Mesendoderm (in vitro differentiated cells): ENCODE measurements at regions not wholly inside any gene's neighbourhood (a gene's known extent, or its start where the extent isn't known, plus 50 kb on each side); places are given as distances from the start of the nearest gene placed in this dataset.

Experiments
- DNase-seq: peaks from one replicate; pipeline ENCODE4 v3.0.0; 2013
- H2AK5ac ChIP-seq: 2 replicates; pipeline ENCODE4 v1.6.1; 2013; ENCODE audit warnings: low read length, inconsistent platforms
- H2BK120ac ChIP-seq: 2 replicates; pipeline ENCODE4 v1.6.1; 2013; ENCODE audit warnings: low read depth, mild to moderate bottlenecking, low read length, moderate library complexity, mixed read lengths
- H2BK15ac ChIP-seq: replicated peaks from 2 replicates; pipeline ENCODE4 v1.6.1; 2013; ENCODE audit warnings: low read depth, mild to moderate bottlenecking, moderate library complexity
- H2BK5ac ChIP-seq: 2 replicates; pipeline ENCODE4 v1.6.1; 2013; ENCODE audit warnings: low read length, inconsistent platforms
- H3K18ac ChIP-seq: 2 replicates; pipeline ENCODE4 v1.6.1; 2013; ENCODE audit warnings: mild to moderate bottlenecking, low read length, mixed read lengths
- H3K23ac ChIP-seq: one replicate; pipeline ENCODE4 v1.6.1; 2013; ENCODE audit warnings: low read length
- H3K27ac ChIP-seq: 2 replicates; pipeline ENCODE4 v1.5.1; 2013; ENCODE audit warnings: low read depth, mild to moderate bottlenecking, inconsistent platforms, low read length, moderate library complexity
- H3K27me3 ChIP-seq: 2 replicates; pipeline ENCODE4 v1.6.1; 2013; ENCODE audit warnings: low read length, control low read depth, mild to moderate bottlenecking, inconsistent platforms; ENCODE audit not compliant: insufficient read depth, poor library complexity
- H3K36me3 ChIP-seq: 2 replicates; pipeline ENCODE4 v1.6.1; 2013; ENCODE audit warnings: low read length, inconsistent platforms; ENCODE audit not compliant: control insufficient read depth, insufficient read depth
- H3K4ac ChIP-seq: one replicate; pipeline ENCODE4 v1.6.1; 2013; ENCODE audit warnings: low read depth, mild to moderate bottlenecking, low read length, moderate library complexity
- H3K4me1 ChIP-seq: 2 replicates; pipeline ENCODE4 v1.6.1; 2013; ENCODE audit warnings: low read depth, low read length, inconsistent platforms; ENCODE audit not compliant: control insufficient read depth
- H3K4me2 ChIP-seq: 2 replicates; pipeline ENCODE4 v1.6.1; 2013; ENCODE audit warnings: low read length
- H3K4me3 ChIP-seq: 2 replicates; pipeline ENCODE4 v1.5.1; 2013; ENCODE audit warnings: mild to moderate bottlenecking, low read length
- H3K56ac ChIP-seq: one replicate; pipeline ENCODE4 v1.6.1; 2013; ENCODE audit warnings: low read length
- H3K79me1 ChIP-seq: 2 replicates; pipeline ENCODE4 v1.6.1; 2013; ENCODE audit warnings: low read length, inconsistent platforms
- H3K79me2 ChIP-seq: 2 replicates; pipeline ENCODE4 v1.6.1; 2013; ENCODE audit warnings: mild to moderate bottlenecking, low read length; ENCODE audit not compliant: control insufficient read depth, insufficient read depth
- H3K9ac ChIP-seq: 2 replicates; pipeline ENCODE4 v1.6.1; 2013; ENCODE audit warnings: low read length, inconsistent platforms
- H4K5ac ChIP-seq: one replicate; pipeline ENCODE4 v1.6.1; 2013; ENCODE audit warnings: low read length
- H4K8ac ChIP-seq: one replicate; pipeline ENCODE4 v1.6.1; 2013; ENCODE audit warnings: low read depth, mild to moderate bottlenecking, control low read depth, low read length, moderate library complexity
- WGBS: extraction: QIAGEN DNeasy Blood & Tissue Kit; methylation state at CpG from one replicate; pipeline ENCODE4 v1.1.7; 2013; ENCODE audit warnings: low lambda C conversion rate, missing lambda C conversion rate; ENCODE audit not compliant: insufficient coverage; ENCODE audit errors: extremely low coverage; 5-methylcytosine and 5-hydroxymethylcytosine counted together

DNA sequence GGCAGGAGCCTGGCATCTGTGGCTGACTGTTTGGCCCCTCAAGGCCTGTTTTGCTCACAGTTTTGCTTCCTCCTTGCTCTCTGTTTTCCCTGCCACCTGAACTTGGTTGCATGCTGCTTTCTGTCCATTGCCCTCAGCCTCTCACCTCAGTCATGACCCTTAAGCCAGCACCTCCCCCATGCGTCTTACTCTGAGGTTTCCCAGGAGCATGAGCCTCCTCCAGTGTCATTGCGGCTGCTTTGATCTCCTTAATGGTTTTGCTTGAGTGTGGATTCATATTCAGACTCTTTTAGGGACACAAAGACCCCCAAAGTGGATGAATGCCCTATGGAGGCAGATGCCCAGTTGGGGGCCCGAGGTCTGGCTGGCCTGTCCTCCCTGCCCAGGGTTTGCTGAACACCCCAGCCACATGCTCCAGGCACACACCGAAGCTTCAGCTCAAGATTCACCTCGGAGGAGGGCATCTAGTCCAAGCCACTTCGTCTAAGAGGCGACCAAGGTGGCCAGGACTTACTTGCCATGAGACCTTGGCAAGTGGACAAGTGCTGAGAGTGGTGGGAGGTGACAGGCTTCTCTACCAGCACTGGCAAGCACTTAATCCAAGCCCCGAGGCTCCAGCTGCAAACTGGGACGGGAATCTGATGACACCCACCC lies 95.4 kb upstream of the DIO3 start:
- Histone ChIP-seq H4K5ac (no peak overlapping the region), H3K79me1 (no peaks in the 10 kb centered on the region), H3K56ac (no peak overlapping the region), H2BK15ac (no peak overlapping the region), H3K27ac (no peak overlapping the region), H3K4me3 (no peak overlapping the region), H3K9ac (no peak overlapping the region), H3K18ac (no peak overlapping the region), H3K4ac (no peak overlapping the region), H3K4me1 (peaks cover 4% of the 10 kb centered on the region), H3K23ac (no peak overlapping the region), H4K8ac (no peak overlapping the region), H3K4me2 (no peak overlapping the region), H3K79me2 (no peaks in the 10 kb centered on the region), H2AK5ac (no peak overlapping the region), H3K27me3 (no peaks in the 10 kb centered on the region), H2BK5ac (no peak overlapping the region), H2BK120ac (no peak overlapping the region), H3K36me3 (no peaks in the 10 kb centered on the region)
- no peak for DNase-seq
- no CpG with 5 or more reads among the region's 9 CpGs for WGBS

DNA sequence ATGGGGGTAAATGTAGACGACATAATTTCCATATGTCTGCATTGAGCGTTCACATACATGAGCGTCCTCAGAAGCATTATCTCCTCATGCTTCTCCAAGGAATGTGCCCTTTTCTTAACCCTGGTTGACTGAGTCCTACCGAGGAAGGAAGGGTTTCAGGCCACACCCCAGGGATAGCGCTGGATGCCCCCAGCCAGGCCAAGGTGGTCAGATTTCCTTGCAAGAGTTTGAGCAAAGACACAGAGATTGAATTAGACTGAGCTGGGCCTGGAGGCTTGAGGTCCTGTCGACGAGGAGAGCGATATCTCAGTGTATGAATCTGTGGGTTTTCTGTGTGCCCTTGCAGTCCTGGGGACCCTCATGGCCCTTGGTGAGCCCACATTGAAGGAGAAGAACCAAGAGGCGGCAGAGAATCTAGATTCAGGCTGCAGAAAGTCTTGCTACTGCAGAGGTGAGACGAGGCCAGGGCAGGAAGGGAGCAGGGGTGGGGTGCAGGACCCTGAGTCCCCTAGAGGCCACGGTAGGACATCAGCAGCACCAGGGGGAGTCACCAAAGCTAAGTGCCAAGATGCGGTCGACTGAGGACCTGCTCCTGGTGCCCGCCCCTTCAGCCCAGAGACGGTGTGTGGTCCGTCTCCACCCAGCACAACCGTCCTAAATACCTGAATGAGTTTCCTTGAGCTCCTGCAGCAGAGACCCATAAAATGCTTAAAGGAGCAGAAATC lies 94.7 kb upstream of the DIO3 start:
- H3K18ac ChIP-seq, result no peak overlapping the region
- H3K79me1 ChIP-seq, result no peaks in the 10 kb centered on the region
- no peak overlapping the region for H2BK5ac ChIP-seq
- H3K4me3 ChIP-seq, result no peak overlapping the region
- no peak overlapping the region for H2BK120ac ChIP-seq
- no peak overlapping the region for H3K4ac ChIP-seq
- no peak overlapping the region for H4K5ac ChIP-seq
- H3K27ac ChIP-seq, result no peak overlapping the region
- DNase-seq, result no peak
- H4K8ac ChIP-seq, result no peak overlapping the region
- H3K27me3 ChIP-seq, result no peaks in the 10 kb centered on the region
- no peak overlapping the region for H3K9ac ChIP-seq
- no peak overlapping the region for H2AK5ac ChIP-seq
- no CpG with 5 or more reads among the region's 17 CpGs for WGBS
- no peaks in the 10 kb centered on the region for H3K36me3 ChIP-seq
- H3K4me2 ChIP-seq, result no peak overlapping the region
- no peak overlapping the region for H2BK15ac ChIP-seq
- H3K79me2 ChIP-seq, result no peaks in the 10 kb centered on the region
- H3K56ac ChIP-seq, result no peak overlapping the region
- no peaks in the 10 kb centered on the region for H3K4me1 ChIP-seq
- H3K23ac ChIP-seq, result no peak overlapping the region

DNA sequence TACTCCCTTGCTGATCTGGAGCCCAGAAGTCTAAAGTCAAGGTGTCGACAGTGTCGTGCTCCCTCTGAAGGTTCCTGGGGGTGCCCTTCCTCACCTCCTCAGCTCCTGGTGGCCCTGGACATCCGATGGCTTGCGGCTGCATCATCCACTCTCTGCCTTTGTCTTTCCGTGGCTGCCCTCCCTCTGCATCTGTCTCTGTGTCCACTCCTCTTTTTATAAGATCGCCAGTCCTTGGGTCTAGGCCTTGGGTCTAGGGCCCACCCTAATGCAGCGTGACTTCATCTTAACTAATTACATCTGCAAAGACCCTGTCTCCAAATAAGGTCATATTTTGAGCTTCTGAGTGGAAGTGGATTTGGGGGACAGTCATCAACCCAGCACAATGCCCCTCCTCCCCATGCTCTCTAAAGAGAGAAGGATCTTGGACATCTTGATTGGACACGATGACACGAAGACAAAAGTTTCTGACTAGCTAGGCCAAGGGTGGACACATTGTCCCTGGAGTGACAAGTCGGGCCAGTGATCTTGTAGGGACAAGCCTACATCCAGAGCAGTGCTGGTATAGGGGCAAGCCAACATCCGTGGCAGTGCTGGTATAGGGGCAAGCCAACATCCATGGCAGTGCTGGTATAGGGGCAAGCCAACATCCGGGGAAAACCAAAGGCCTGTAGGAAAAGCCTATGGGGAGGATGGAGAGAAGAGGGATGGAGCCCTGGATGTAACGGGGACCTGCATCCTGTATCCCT lies 93.9 kb upstream of the DIO3 start:
- H4K8ac ChIP-seq, result no peak overlapping the region
- H2BK15ac ChIP-seq, result no peak overlapping the region
- H3K27me3 ChIP-seq, result no peaks in the 10 kb centered on the region
- H3K4me1 ChIP-seq, result no peaks in the 10 kb centered on the region
- H2AK5ac ChIP-seq, result no peak overlapping the region
- H3K23ac ChIP-seq, result no peak overlapping the region
- H3K4ac ChIP-seq, result no peak overlapping the region
- no peak overlapping the region for H3K27ac ChIP-seq
- H2BK120ac ChIP-seq, result no peak overlapping the region
- H3K18ac ChIP-seq, result no peak overlapping the region
- H3K4me2 ChIP-seq, result no peak overlapping the region
- no peaks in the 10 kb centered on the region for H3K79me1 ChIP-seq
- no peaks in the 10 kb centered on the region for H3K79me2 ChIP-seq
- H3K9ac ChIP-seq, result no peak overlapping the region
- no peak for DNase-seq
- WGBS, result no CpG with 5 or more reads among the region's 13 CpGs
- no peak overlapping the region for H3K4me3 ChIP-seq
- H2BK5ac ChIP-seq, result no peak overlapping the region
- no peak overlapping the region for H4K5ac ChIP-seq
- H3K56ac ChIP-seq, result no peak overlapping the region
- H3K36me3 ChIP-seq, result no peaks in the 10 kb centered on the region

DNA sequence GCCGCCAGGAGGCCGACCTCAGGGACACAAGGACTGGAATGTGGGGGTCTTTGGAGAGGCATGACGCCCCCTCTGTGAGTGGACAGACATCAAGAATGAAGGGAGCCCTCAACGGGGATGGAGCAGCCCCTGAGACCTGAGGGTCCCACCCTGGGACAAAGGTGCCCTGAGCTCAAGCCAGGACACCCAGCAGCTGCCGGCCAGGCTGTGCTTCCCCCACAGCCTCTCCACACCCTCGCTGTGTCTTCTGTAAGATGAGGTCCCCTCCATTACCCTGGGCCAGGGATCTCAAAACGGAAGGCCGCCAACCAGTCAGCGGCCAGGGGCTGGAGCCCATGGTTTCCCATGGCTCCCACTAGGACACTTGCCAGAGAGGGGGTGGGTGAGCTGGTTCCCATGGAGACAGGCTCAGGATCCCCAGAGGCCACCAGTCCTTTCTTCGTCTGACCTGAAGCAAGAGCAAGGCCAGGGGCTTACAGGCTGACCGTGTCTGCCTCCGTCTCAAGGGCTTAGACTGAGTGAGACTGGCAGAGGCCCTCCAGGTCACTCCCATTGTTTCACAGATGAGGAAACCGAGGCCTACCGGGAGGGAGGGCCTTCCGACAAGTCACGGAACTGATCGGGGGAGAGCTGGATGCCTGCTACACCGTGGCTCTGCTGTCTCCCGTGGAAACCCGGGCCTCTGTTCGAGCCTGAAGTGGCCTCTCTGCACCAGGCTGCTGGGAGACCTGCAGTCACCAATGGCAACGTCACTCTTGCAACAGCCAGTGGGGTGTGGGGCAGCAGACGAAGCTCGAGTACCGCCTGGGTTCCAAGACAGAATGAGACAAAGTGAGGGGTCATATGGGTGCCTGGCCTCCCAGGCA lies 91.7 kb upstream of the DIO3 start:
- Histone ChIP-seq H2BK15ac (no peak overlapping the region), H3K79me2 (no peaks in the 10 kb centered on the region), H3K36me3 (no peaks in the 10 kb centered on the region), H3K4me2 (no peak overlapping the region), H3K79me1 (no peaks in the 10 kb centered on the region), H3K27ac (no peak overlapping the region), H3K4me1 (no peaks in the 10 kb centered on the region), H4K8ac (no peak overlapping the region), H3K9ac (no peak overlapping the region), H4K5ac (no peak overlapping the region), H3K27me3 (no peaks in the 10 kb centered on the region), H3K23ac (no peak overlapping the region), H2AK5ac (no peak overlapping the region), H3K18ac (no peak overlapping the region), H3K4me3 (no peak overlapping the region), H2BK120ac (no peak overlapping the region), H3K4ac (no peak overlapping the region), H2BK5ac (no peak overlapping the region), H3K56ac (no peak overlapping the region)
- no CpG with 5 or more reads among the region's 25 CpGs for WGBS
- no peak for DNase-seq

GRCh38 chr14:101470266-101470665 lies 91.0 kb upstream of the DIO3 start:
- H3K9ac ChIP-seq, result no peak overlapping the region
- no peaks in the 10 kb centered on the region for H3K79me2 ChIP-seq
- no peak overlapping the region for H3K4me2 ChIP-seq
- no peak overlapping the region for H2AK5ac ChIP-seq
- no peak overlapping the region for H2BK5ac ChIP-seq
- no peaks in the 10 kb centered on the region for H3K36me3 ChIP-seq
- no peaks in the 10 kb centered on the region for H3K27me3 ChIP-seq
- H3K27ac ChIP-seq, result no peak overlapping the region
- H2BK15ac ChIP-seq, result no peak overlapping the region
- no peak overlapping the region for H3K4ac ChIP-seq
- no peak for DNase-seq
- no peak overlapping the region for H3K56ac ChIP-seq
- no peak overlapping the region for H2BK120ac ChIP-seq
- H3K79me1 ChIP-seq, result no peaks in the 10 kb centered on the region
- no peak overlapping the region for H3K4me3 ChIP-seq
- no peak overlapping the region for H4K5ac ChIP-seq
- no peak overlapping the region for H3K23ac ChIP-seq
- H3K18ac ChIP-seq, result no peak overlapping the region
- no CpG with 5 or more reads among the region's 12 CpGs for WGBS
- no peak overlapping the region for H4K8ac ChIP-seq
- H3K4me1 ChIP-seq, result no peaks in the 10 kb centered on the region
